ENCODE measurements at regions not wholly inside any gene's neighbourhood (a gene's known extent, or its start where the extent isn't known, plus 50 kb on each side); places are given as distances from the start of the nearest gene placed in this dataset.

GRCh38 chr2:119104414-119104813 is 54.1 kb downstream of the C1QL2 start:
- no peak for DNase-seq (ENCODE audit: low read depth)
- TF ChIP-seq CTCF (IDR thresholded peaks at IDR 0.05; ENCODE audit: low read depth, low read length, missing control alignments), result no peak
- in situ Hi-C loops (cut with HindIII; ENCODE audit: low sequenced_read_pairs), result no loop called here
- no peak overlapping the region for H3K4me3 ChIP-seq (ENCODE audit: low read depth, low read length)

- no peak for DNase-seq (ENCODE audit: low read depth)
- TF ChIP-seq CTCF (IDR thresholded peaks at IDR 0.05; ENCODE audit: low read depth, low read length, missing control alignments), result no peak
- in situ Hi-C loops (cut with HindIII; ENCODE audit: low sequenced_read_pairs), result no loop called here
These were observed 55.6 kb downstream of the C1QL2 start for GRCh38 chr2:119102964-119103363.

GRCh38 chr2:119088416-119088815 is 70.1 kb downstream of the C1QL2 start:
- H3K4me3 ChIP-seq (ENCODE audit: low read depth, low read length), result no peak overlapping the region
- in situ Hi-C loops (cut with HindIII; ENCODE audit: low sequenced_read_pairs), result no loop called here
- DNase-seq (ENCODE audit: low read depth), result no peak
- no peak for TF ChIP-seq CTCF (IDR thresholded peaks at IDR 0.05; ENCODE audit: low read depth, low read length, missing control alignments)

More at GRCh38 chr2:119102964-119103363, 55.6 kb downstream of the C1QL2 start:
- no peak overlapping the region for H3K4me3 ChIP-seq (ENCODE audit: low read depth, low read length)

- no peak for TF ChIP-seq CTCF (IDR thresholded peaks at IDR 0.05; ENCODE audit: low read depth, low read length, missing control alignments)
- in situ Hi-C loops (cut with HindIII; ENCODE audit: low sequenced_read_pairs), result no loop called here
- no peak overlapping the region for H3K4me3 ChIP-seq (ENCODE audit: low read depth, low read length)
- DNase-seq (ENCODE audit: low read depth), result no peak
These were observed 72.2 kb downstream of the C1QL2 start for GRCh38 chr2:119086327-119086726.

- no peak overlapping the region for H3K4me3 ChIP-seq (ENCODE audit: low read depth, low read length)
- in situ Hi-C loops (cut with HindIII; ENCODE audit: low sequenced_read_pairs), result no loop called here
- no peak for DNase-seq (ENCODE audit: low read depth)
- TF ChIP-seq CTCF (IDR thresholded peaks at IDR 0.05; ENCODE audit: low read depth, low read length, missing control alignments), result no peak
These were observed 72.9 kb downstream of the C1QL2 start for GRCh38 chr2:119085613-119086012.

- in situ Hi-C loops (cut with HindIII; ENCODE audit: low sequenced_read_pairs), result no loop called here
- no peak for TF ChIP-seq CTCF (IDR thresholded peaks at IDR 0.05; ENCODE audit: low read depth, low read length, missing control alignments)
- no peak for DNase-seq (ENCODE audit: low read depth)
- no peak overlapping the region for H3K4me3 ChIP-seq (ENCODE audit: low read depth, low read length)
These were observed 75.1 kb downstream of the C1QL2 start for GRCh38 chr2:119083416-119083815.

All from astrocyte of the cerebellum (primary cell).